DND-41 (cell line): ENCODE measurements at regions not wholly inside any gene's neighbourhood (a gene's known extent, or its start where the extent isn't known, plus 50 kb on each side); places are given as distances from the start of the nearest gene placed in this dataset.

Experiments
- CTCF ChIP-seq: IDR thresholded peaks from 2 replicates; pipeline ENCODE4 v1.5.1; 2012; ENCODE audit warnings: borderline replicate concordance, low read length, moderate library complexity, mild to moderate bottlenecking; ENCODE audit not compliant: poor library complexity, severe bottlenecking; ENCODE audit errors: extremely low read depth
- EZH2 ChIP-seq: IDR thresholded peaks from 3 replicates; pipeline ENCODE4 v1.6.1; 2012; ENCODE audit warnings: borderline replicate concordance, low read depth, mild to moderate bottlenecking, moderate library complexity, low read length, inconsistent platforms; ENCODE audit not compliant: severe bottlenecking

GRCh38 chr18:38933910-38934510 is 1368.4 kb upstream of the CELF4 start:
- TF ChIP-seq CTCF (no peak), EZH2 (no peak)
